ENCODE measurements at regions not wholly inside any gene's neighbourhood (a gene's known extent, or its start where the extent isn't known, plus 50 kb on each side); places are given as distances from the start of the nearest gene placed in this dataset.

DNA sequence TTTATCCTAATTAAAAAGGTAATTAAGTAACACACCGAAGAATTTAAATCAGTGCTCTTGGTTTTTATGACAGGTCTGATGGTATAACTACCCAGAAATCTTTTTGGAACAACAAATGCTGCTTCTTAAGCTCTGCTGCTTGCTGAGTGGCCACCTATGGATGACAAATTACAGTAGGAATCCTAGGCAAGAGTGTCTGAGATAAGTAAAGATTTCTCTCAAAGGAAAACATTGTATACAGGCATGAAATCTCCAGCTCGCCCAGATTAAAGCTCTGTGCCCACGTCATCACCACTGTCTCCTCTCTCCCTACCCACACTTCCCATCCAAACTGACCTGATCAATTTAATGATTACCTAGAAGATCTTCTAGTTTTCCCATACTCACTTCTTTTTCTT lies 1083.0 kb upstream of the MAP3K7 start:
- DNase-seq, result no peak

DNA sequence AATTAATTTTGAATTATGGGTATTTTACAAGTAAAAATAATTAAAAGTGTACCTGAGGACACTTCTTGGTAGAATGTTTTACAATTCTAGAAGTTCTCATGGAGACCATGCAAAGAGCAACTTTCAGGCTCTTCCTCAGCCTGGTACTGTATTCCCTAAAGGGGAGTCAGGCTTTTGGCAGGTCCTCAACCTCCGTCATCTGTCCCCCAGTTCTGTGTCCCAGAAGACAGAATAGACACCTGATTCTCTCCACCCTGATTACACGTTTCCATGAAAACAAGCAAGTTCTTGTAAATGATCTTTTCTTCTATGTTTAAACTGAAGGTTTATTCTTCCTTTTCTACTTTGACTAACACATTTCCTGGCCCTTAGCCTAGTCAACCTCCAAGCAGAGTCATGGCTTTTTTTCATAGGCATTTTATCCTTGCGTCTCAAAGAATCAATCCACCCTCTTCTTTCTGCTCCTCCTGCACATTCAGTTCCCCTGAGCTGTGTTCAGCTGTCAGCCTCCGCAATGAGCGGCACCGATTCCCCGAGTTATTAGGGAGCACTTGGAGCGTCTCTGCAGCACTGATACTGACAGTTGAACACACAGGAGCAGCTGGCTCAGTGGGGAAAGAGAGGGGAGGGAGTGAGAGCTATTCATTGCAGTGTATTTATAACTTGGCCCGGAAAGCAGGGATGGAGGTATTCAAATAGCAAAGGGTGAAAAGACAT lies 1082.4 kb upstream of the MAP3K7 start:
- no peak for DNase-seq

DNA sequence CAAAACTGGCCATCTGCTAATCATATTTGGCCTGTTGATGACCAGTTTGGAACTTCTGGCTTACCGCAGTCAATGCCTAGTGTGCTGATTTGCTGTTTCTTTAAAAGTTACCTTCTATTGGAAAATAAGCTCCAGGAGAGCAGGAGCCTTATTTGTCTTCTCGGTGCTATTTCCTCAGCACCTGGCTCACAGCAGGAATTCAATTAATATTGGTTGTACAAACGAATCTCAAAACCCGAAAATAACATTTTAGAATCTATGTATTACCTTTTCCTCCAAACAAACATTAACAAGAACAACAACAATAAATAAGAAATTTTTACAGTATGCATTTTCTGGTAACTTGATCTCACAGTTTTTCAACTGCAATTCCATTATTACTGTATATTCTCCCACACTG lies 1080.7 kb upstream of the MAP3K7 start:
- DNase-seq, result no peak

DNA sequence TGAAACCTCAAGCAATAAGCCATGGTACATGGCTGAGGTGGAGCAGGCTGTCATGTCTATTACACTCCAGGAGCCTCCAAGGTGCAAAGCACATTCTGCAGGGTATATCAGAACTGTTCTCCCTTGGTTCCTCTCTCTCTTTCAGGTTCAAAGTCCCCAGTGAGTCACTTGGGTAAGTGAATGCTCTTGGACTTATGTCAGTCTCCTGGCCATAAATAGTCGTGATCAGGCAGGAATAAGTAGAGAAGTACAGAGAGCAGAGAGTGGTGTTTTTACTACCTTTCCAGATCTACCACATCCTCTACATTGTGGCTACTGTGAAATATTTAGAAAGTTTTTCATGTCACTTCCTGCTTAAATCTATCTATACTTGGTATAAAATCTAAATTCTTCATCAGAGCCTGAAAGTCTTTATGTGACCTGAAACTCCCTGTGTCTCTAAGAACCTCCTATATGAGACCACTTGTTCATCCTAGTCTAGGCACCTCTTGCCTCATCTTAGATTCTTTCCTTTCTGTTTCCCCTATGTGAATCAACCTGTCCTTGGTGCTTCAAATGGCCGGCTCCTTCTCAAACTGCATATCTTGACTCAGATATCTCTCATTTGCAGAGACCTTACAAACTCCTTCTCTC lies 1077.6 kb upstream of the MAP3K7 start:
- no peak for DNase-seq

DNA sequence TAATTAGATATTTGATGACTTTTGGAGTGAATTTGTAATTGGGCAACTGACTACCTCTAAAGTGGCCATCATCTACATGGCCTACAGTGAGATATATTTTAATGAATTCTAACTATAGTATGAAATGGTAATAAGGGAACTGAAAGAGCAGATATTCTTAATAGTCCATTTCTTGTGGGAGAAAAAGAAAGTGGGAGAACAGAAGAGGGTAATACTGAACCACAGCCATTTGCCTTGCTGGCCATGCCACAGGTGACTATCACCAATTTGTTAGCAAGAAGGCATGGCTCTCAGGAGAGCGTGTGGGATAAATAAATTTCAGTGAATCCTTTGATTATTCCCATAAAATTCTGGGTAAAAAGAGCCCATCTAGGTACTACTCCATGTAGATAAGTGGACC lies 1074.0 kb upstream of the MAP3K7 start:
- no peak for DNase-seq

DNA sequence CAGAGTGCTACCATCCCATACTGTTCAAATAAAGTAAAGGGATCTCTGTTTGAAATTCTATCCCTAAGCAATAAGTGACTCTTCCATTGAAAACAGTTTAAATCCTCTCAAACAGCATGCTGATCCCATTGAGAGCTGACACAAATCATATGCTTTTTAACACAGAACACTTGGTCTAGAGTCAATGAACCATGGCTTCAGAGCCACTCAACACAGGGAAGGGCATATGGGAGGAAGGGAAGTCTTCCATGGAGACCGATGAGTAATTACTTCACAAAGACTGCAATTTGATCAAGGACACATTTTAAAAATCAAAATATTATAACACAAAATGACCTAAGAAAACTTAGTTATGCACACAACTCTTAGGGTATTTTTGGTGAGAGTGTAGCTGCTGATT lies 1073.0 kb upstream of the MAP3K7 start:
- no peak for DNase-seq

DNA sequence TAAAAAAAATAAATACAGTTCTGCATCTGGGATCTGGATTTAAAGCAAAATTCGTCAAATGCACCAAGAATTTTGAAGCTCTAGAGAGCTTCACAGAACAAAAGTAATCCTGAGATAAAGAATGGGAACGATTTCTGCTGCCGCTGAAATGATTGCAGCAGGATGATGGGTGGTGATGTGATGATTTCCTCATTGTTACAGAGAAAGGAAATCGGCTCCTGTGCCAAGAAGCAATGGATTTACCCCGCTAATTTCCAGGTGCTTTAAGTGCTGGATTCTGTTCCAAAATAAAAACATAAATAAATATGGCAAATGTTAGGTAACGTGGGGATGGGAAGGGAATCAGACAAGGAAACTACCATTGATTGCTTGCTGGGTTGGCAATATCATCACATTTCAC lies 1067.9 kb upstream of the MAP3K7 start:
- DNase-seq, result no peak

DNA sequence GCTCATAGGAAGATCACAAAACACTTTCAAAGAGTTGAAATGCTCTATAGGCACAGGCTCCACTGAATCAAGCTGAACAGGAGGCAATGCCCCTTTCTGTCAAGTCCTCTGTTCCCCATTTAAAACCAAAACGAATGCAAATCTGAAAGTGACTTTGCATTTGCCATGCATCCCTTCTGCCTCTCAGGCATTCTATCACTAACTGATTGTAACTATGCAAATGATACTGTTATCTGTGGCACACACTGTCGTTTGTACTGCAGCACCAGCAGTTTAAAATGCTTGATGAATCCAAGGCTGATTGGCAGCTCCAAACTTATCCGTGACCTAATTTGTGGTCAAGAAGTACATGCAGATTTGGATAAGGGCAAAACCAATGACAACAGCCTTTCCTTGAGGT lies 1067.5 kb upstream of the MAP3K7 start:
- no peak for DNase-seq

DNA sequence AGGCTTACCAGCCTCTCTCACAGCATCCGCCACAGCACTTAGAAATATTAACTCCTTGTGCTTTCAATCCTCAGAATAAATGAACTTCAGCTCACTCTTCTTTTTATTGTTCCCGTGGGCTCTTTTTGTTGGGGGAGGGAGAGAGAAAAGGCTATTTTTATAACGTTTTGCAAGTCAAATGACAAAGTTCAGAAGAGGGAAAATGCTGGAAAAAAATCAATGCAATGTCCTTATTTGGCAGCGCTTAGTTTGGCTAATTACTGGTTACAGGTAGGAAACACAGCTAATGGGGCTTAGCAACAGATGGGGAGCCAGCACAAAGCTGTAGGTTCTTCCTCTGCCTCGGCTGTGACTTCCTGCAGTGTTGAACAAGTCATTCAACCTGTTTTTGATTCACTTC lies 1067.0 kb upstream of the MAP3K7 start:
- DNase-seq, result no peak

DNA sequence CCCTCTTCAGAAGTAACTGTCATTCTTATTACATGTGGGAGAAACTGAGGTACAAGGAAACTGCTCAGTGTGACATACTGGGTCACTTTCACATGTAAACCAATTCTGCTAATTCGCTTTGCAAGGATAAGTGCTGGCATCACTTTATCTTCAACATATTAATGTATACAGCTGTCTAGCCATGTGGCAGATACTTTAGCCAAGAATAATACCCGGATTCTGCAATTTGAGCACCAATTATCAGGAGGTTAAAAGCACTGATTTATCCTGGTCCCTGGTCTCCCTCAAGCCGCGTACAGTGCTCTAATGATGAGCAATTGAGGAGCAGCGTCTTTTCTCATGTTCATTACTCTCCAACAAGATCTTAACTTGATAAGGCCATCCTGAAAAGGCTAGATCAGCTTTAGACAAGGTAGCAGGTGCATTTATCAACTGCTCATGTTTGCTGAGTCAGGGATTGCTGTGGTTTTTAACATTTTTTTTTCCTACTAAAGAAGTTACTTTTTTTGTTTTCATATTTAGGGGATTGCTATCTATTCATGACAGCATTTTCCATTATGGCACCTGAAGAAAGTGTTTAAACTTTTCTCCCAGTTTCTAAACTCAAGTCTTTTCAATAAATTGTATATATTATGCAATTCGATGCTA lies 1066.3 kb upstream of the MAP3K7 start:
- DNase-seq, result no peak

DNA sequence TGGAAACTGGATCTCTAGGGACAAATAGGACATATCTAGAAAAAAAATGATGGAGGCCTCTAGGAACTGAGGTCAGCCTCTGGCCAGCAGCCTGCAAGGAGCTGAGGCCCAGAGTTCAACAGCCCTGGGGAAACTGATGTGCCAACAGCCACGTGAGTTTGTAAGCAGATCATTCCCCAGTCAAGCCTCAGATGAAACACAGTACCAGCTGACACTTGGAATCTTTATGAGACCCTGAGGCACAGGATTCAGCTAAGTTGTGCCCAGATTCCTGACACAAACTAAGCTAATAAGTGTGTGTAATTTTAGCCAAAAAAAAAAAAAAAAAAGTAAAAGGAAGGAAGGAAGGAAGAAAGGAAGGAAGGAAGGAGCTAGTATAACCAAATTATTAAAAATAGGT lies 1059.8 kb upstream of the MAP3K7 start:
- DNase-seq, result no peak

DNA sequence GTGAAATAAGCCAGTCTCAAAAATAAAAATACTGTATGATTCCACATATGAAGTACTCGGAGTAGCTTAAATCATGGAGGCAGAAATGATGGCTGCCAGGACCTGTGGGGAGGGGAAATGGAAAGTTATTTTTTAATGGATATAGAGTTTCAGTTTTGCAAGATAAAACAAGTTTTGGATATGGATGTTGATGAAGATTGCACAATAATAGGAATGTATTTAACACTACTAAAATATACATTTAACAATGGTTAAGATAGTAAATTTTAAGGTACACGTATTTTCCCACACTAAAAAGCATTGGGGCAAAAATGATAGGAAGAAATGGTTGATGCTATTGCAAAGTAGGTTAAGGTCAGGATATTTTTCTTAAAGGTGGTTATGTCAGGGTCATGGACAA lies 1058.9 kb upstream of the MAP3K7 start:
- no peak for DNase-seq

DNA sequence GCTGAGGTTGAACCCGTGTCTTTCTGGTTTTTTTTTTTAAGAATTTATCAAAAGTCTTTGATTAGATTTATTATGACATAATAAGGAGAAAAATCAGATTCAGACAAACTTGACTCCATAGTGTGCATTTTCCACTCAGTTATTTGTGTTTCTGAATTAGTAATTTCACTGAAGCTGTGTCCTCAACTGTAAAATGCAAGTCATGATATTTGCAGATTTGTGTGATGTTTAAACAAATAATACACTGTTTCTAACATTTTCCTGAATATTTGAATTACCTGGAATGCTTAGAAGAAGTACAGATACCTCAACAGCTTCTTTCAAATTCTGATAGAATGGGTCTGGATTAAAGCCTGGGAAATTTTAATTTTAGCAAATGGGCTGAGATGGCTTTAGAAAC lies 1050.3 kb upstream of the MAP3K7 start:
- no peak for DNase-seq

DNA sequence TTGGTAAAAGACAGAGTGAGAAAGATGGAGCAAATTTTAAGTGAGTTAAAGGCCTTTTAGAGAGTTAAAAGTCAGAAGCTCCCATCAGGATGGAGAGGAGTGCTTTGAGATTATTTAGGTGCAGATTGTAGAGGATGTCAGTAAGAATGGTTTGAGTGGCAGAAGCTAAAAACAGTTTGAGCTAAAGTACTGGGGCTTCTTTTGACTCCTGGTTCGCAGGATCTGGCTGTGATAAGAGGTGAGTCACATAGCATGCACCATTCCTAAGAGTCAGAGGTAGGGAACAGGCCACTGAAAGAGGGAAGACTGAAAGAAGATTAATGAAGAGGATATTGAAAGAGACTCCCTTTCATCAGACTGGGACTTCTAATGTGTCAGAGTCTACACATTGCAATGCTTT lies 1047.9 kb upstream of the MAP3K7 start:
- DNase-seq, result no peak

DNA sequence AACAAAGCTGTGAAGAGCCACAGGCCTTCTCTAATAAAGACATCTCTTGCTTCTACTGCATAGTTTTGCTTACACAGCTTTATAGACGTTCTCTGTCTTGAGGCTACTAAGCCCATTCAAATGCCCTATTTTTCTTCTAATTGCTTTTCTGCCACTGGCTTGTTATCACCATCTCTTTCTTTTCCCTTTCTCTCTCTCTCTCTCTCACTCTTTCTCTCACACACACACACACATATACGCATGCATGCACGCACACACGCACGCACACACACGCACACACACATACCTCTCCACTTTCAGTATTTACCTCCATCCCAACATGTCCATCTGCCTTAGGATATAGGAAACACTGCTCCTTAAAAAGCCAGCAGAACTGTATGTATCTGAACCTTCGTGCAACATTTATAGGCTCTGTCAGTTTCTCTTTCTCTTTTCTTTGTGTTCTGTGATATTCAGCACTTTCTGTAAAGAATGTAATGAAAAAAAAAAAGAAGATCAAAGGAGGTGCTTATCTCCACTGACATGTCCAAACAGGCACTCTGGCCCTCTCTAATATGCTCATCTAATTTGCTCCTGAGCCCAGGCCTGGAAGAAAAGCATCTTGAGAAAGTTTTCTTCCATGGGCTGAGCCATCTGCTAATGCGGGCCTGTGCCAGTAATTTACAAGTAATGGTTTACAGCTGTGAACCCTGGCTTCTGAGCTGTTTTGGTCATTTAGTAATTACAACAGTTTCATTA lies 1046.7 kb upstream of the MAP3K7 start:
- no peak for DNase-seq

DNA sequence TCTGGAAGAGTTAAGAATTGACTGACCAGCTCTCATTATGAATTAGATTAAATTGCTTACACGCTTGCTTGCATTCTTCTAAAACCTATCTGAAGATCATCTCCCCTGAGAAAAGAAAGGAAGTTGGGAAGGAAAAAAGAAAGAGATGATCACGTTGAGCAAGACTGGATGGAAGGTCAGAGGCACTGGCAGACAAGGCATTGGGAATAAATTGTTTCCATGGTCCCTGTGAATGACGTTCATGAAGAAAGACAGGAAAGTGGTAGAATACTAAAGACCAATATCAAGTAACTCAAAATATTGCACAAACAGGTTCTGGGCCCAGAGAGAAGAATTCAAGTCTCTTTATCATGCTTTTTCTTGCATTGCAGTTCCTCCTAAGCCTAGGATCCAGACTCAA lies 1045.4 kb upstream of the MAP3K7 start:
- DNase-seq, result no peak

DNA sequence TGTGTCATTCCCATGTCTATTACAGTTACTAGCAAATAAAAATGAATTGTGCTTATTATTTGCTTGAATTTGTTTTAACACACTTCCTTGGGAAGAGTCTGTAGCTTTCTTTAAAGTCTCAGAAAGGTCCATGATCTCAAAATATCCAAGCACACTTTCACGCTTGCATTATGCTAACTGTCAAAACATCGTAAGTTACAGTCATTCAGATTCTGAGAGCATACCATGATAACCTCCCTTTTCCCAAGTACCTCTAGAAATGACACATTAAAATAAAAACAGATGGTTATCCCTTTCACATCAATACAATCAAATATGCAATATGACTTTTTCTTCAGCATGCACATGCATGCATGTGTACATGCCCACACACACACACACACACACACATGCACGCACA lies 1044.4 kb upstream of the MAP3K7 start:
- DNase-seq, result no peak

DNA sequence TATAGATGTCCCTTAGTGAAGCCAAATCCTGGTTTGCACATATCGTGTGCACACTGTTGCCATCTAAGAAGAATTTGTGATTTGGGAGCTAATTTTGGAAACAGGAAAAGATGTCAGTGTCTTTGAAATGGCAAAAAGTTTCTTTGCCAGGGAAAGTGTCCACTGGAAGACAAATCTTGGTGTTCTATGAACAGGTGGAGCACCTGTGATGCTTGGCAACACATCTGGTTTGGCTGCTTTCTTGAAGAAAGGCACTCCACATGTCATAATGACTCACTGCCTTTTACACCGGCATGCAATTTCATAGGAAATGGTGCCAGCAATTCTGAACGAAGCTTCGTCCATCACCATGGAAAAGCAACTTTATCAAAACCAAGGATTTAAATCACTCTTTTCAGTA lies 1040.0 kb upstream of the MAP3K7 start:
- no peak for DNase-seq

DNA sequence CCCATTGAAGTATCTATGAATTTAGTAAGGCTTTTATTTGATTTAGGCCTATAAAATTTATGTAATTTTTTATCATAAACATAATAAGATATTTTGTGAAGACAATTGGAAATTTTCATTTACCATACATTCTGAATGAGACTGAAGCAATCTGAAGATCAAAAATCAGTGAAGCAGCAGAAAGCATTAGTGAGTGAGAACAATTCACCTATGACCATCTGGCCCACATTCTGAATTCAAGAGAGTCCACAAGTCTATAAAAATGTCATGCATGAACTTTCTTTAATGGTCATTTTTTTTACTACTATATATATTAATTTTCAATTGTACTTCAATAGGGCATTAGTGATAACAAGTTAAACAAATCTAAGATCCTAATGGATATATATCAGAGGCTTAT lies 1026.6 kb upstream of the MAP3K7 start:
- no peak for DNase-seq

DNA sequence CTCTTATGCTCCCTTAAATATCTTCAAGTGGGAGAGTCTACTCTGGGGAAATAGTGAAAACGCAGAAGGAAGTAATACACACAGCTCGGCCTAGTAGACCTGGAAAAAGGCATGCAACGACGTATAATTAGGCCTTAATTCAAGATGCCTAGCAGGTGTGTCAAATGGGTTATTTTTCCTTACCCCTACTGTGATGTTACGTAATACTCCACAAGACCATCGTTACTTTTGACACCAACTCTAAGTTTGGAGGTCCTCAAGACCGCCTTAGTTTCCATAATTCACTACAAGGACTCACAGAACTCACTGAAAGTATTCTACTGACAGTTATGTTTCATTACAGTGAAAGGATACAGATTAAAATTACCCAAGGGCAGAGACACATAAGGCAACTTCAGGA lies 1024.3 kb upstream of the MAP3K7 start:
- DNase-seq, result no peak

DNA sequence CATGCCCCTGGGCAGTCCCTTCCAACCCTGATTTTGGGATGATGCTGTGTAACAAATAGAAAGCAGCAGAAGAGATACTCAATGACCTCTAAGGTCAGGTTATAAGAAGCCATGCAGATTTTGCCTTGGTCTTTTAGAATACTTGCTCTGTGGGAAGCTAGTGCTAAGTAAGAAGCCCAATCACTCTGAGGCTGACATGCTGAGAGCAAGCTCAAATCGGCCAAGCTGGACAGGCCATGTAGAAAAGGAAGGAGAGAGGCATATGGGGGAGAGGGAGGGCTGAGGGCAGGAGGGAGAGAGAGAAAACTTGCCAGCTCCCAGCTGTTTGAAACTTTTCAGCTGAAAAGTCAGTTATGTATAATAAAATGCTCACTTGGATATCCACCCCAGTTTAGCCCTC lies 1021.6 kb upstream of the MAP3K7 start:
- no peak for DNase-seq

DNA sequence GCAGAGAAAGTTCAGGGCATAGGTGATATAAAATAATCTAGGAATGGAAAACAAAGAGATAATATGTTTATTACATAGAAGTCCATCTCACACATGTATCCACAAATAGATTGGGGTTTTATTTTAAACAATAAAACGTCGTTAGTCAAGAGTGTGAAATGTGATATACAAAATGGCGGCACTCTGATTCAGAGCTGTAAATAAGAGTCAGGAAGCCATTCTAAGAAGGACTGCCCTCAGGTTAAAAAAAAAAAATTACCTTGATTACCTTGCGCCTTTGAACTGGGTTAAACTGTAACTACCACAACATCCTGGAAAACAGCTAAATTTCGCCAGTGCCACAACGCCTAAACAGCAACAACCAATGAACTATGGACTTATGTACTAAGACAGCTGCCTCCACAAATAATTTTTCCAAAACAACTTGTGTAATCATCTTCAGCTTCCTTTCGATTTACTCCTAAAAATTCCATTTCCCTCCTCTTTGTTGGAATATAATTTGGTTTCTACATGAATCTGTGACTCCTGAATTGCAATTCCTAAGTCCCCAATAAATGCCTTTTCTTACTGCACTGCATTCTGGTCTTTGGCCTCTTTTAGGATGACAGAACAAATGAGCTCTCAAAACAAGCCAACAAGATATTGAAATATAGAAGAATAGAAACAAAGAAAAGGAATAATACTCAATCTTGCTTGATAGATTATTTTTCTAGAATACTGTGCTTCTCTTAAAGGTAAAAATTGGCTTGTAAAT lies 1019.5 kb upstream of the MAP3K7 start:
- no peak for DNase-seq

DNA sequence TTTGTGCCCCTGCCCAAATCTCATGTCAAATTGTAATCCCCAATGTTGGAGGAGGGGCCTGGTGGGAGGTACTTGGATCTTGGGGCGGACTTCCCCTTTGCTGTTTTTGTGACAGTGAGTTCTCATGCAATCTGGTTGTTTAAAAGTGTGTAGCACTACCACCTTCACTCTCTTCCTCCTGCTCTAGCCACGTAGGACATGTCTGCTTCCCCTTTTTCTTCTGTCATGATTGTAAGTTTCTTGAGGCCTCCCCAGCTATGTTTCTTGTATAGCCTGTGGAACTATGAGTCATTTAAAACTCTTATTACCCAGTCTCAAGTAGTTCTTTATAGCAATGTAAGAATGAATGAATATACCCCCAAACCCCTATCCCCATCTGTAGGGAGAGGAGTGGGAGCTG lies 1013.7 kb upstream of the MAP3K7 start:
- DNase-seq, result no peak
